ENCODE measurements at regions not wholly inside any gene's neighbourhood (a gene's known extent, or its start where the extent isn't known, plus 50 kb on each side); places are given as distances from the start of the nearest gene placed in this dataset.

- H3K27me3 ChIP-seq, result no peaks in the 10 kb centered on the region
- no peaks in the 10 kb centered on the region for H3K9me3 ChIP-seq
- WGBS (ENCODE audit: insufficient coverage, low coverage, low lambda C conversion rate, missing lambda C conversion rate), result 2% methylated on average over 4 of the region's 4 CpGs
- H3K4me3 ChIP-seq, result no peak overlapping the region
- no peaks in the 10 kb centered on the region for H3K36me3 ChIP-seq
- DNase-seq, result peak; percentile 38 to 74 (median 56)
- ATAC-seq, result peak; percentile 91 to 95 (median 92)
- no peaks in the 10 kb centered on the region for H3K4me1 ChIP-seq
- no peak overlapping the region for H3K27ac ChIP-seq
- intact Hi-C loops (cut with DNase I), result loop anchor here (10.0 kb wide), 2 partner anchors 49 to 229 kb away; no protein-coding TSS in a partner anchor
- TF ChIP-seq POLR2A (IDR thresholded peaks at IDR 0.05) (no peak), CTCF (IDR thresholded peaks at IDR 0.05) (peak; percentile 77 to 87 (median 78))
These were observed 220.3 kb upstream of the CXCL13 start for GRCh38 chr4:77385124-77385969.

GRCh38 chr4:77393996-77394395 lies 211.6 kb upstream of the CXCL13 start:
- TF ChIP-seq CTCF (IDR thresholded peaks at IDR 0.05), result no peak
- no peak for TF ChIP-seq POLR2A (IDR thresholded peaks at IDR 0.05)
- intact Hi-C loops (cut with DNase I), result no loop called here

GRCh38 chr4:77395481-77395880 lies 210.1 kb upstream of the CXCL13 start:
- no peaks in the 10 kb centered on the region for H3K27me3 ChIP-seq
- no peaks in the 10 kb centered on the region for H3K9me3 ChIP-seq
- DNase-seq, result no peak
- intact Hi-C loops (cut with DNase I), result no loop called here
- ATAC-seq, result no peak
- H3K36me3 ChIP-seq, result no peaks in the 10 kb centered on the region
- peaks cover 0 to 4% (median 0%) of the 10 kb centered on the region in 4 donors for H3K4me1 ChIP-seq
- H3K4me3 ChIP-seq, result no peak overlapping the region
- no peak overlapping the region for H3K27ac ChIP-seq
- no peak for TF ChIP-seq POLR2A (IDR thresholded peaks at IDR 0.05)
- no peak for TF ChIP-seq CTCF (IDR thresholded peaks at IDR 0.05)
- 62% methylated on average over 1 of the region's 1 CpG for whole genome bisulfite sequencing (ENCODE audit: insufficient coverage, low coverage, low lambda C conversion rate, missing lambda C conversion rate)

More at GRCh38 chr4:77393996-77394395, 211.6 kb upstream of the CXCL13 start:
- DNase-seq (no peak), ATAC-seq (no peak)
- Histone ChIP-seq H3K4me1 (peaks cover 0 to 4% (median 0%) of the 10 kb centered on the region in 4 donors), H3K9me3 (no peaks in the 10 kb centered on the region), H3K4me3 (no peak overlapping the region), H3K27ac (no peak overlapping the region), H3K36me3 (no peaks in the 10 kb centered on the region), H3K27me3 (no peaks in the 10 kb centered on the region)
- WGBS (ENCODE audit: insufficient coverage, low coverage, low lambda C conversion rate, missing lambda C conversion rate), result 75% methylated on average over 2 of the region's 5 CpGs

GRCh38 chr4:77398256-77398655 lies 207.4 kb upstream of the CXCL13 start:
- Histone ChIP-seq H3K9me3 (no peaks in the 10 kb centered on the region), H3K4me1 (no peaks in the 10 kb centered on the region), H3K36me3 (no peaks in the 10 kb centered on the region), H3K4me3 (no peak overlapping the region), H3K27me3 (no peaks in the 10 kb centered on the region), H3K27ac (no peak overlapping the region)
- DNase-seq (no peak), ATAC-seq (no peak)
- TF ChIP-seq CTCF (IDR thresholded peaks at IDR 0.05) (no peak), POLR2A (IDR thresholded peaks at IDR 0.05) (no peak)
- WGBS (ENCODE audit: insufficient coverage, low coverage, low lambda C conversion rate, missing lambda C conversion rate), result 88% methylated on average over 1 of the region's 1 CpG
- intact Hi-C loops (cut with DNase I), result no loop called here
